Activated CD8-positive, alpha-beta memory T cell treated with anti-CD3 and anti-CD28 coated beads for 36 hours (primary cell): ENCODE measurements at regions not wholly inside any gene's neighbourhood (a gene's known extent, or its start where the extent isn't known, plus 50 kb on each side); places are given as distances from the start of the nearest gene placed in this dataset.
"Not testable (repeated sequence)": the region's sequence is repeated elsewhere in the genome, so short reads cannot be mapped to it uniquely, and the experiment has no call there.

Source experiments
- CTCF ChIA-PET: fragments of 350-600 bp; sonication (Branson Sonifier 250); formaldehyde crosslinking; loops from one replicate; lab custom pipeline; 2021; ENCODE audit warnings: antibody characterized with exemption; lab: Charles Lee
- POLR2A ChIA-PET: fragments of 350-600 bp; sonication (Branson Sonifier 250); formaldehyde crosslinking; loops from one replicate; lab custom pipeline; 2021; ENCODE audit warnings: antibody characterized with exemption; lab: Charles Lee

- CTCF ChIA-PET = no interaction called here
- POLR2A ChIA-PET = no interaction called here
Measured at GRCh38 chr12:97778111-97778510, 315.5 kb downstream of the RMST start.

GRCh38 chr12:97781342-97781741 is 318.7 kb downstream of the RMST start:
- POLR2A ChIA-PET = no interaction called here
- CTCF ChIA-PET = no interaction called here

GRCh38 chr12:97784904-97785303 is 322.3 kb downstream of the RMST start:
- CTCF ChIA-PET = no interaction called here
- POLR2A ChIA-PET = no interaction called here

- CTCF ChIA-PET = no interaction called here
- POLR2A ChIA-PET = no interaction called here
Measured at GRCh38 chr12:97790281-97790680, 327.7 kb downstream of the RMST start.

- ChIA-PET CTCF (no interaction called here), POLR2A (no interaction called here)
Measured at GRCh38 chr12:97797473-97797872, 334.9 kb downstream of the RMST start.

- CTCF ChIA-PET = no interaction called here
- POLR2A ChIA-PET = no interaction called here
Measured at GRCh38 chr12:97800561-97800960, 338.0 kb downstream of the RMST start.

GRCh38 chr12:97801471-97802059 is 339.0 kb downstream of the RMST start:
- ChIA-PET CTCF (no interaction called here), POLR2A (no interaction called here)

- POLR2A ChIA-PET = no interaction called here
- CTCF ChIA-PET = no interaction called here
Measured at GRCh38 chr12:97805146-97805545, 342.5 kb downstream of the RMST start.

GRCh38 chr12:97813301-97813700 is 350.7 kb downstream of the RMST start:
- ChIA-PET CTCF (no interaction called here), POLR2A (no interaction called here)

- ChIA-PET CTCF (no interaction called here), POLR2A (no interaction called here)
Measured at GRCh38 chr12:97821806-97822205, 359.2 kb downstream of the RMST start.

- CTCF ChIA-PET = no interaction called here
Measured at GRCh38 chr12:97835541-97835940, 372.9 kb downstream of the RMST start.

GRCh38 chr12:97837401-97837800 is 374.8 kb downstream of the RMST start:
- CTCF ChIA-PET = no interaction called here
- POLR2A ChIA-PET = no interaction called here

More at GRCh38 chr12:97835541-97835940, 372.9 kb downstream of the RMST start:
- POLR2A ChIA-PET = no interaction called here

- ChIA-PET POLR2A (no interaction called here), CTCF (no interaction called here)
Measured at GRCh38 chr12:97848051-97848450, 385.4 kb downstream of the RMST start.

GRCh38 chr12:97854477-97854876 is 391.9 kb downstream of the RMST start:
- ChIA-PET CTCF (no interaction called here), POLR2A (no interaction called here)

- ChIA-PET CTCF (no interaction called here), POLR2A (no interaction called here)
Measured at GRCh38 chr12:97862072-97862471, 399.5 kb downstream of the RMST start.

GRCh38 chr12:97875064-97875463 is 412.5 kb downstream of the RMST start:
- ChIA-PET POLR2A (no interaction called here), CTCF (no interaction called here)

- ChIA-PET POLR2A (no interaction called here), CTCF (no interaction called here)
Measured at GRCh38 chr12:97876780-97877179, 414.2 kb downstream of the RMST start.

- CTCF ChIA-PET = no interaction called here
Measured at GRCh38 chr12:97877404-97877803, 414.8 kb downstream of the RMST start.

GRCh38 chr12:97886511-97887176 is 424.0 kb downstream of the RMST start:
- ChIA-PET POLR2A (no interaction called here), CTCF (no interaction called here)

More at GRCh38 chr12:97877404-97877803, 414.8 kb downstream of the RMST start:
- POLR2A ChIA-PET = no interaction called here

- CTCF ChIA-PET, POLR2A ChIA-PET: not testable (repeated sequence)
Measured at GRCh38 chr12:97897881-97898280, 435.3 kb downstream of the RMST start.

GRCh38 chr12:97899529-97899928 is 436.9 kb downstream of the RMST start:
- CTCF ChIA-PET = no interaction called here
- POLR2A ChIA-PET = no interaction called here

GRCh38 chr12:97899956-97900355 is 437.4 kb downstream of the RMST start:
- ChIA-PET POLR2A (no interaction called here), CTCF (no interaction called here)
